Pulmonary artery endothelial cell (primary cell): ENCODE measurements at regions not wholly inside any gene's neighbourhood (a gene's known extent, or its start where the extent isn't known, plus 50 kb on each side); places are given as distances from the start of the nearest gene placed in this dataset.
"Not testable (repeated sequence)": the region's sequence is repeated elsewhere in the genome, so short reads cannot be mapped to it uniquely, and the experiment has no call there.

Experiments
- DNase-seq: peaks from one replicate; pipeline ENCODE4 v3.0.0-alpha.2; 2011; ENCODE audit warnings: low read depth, low spot score

DNA sequence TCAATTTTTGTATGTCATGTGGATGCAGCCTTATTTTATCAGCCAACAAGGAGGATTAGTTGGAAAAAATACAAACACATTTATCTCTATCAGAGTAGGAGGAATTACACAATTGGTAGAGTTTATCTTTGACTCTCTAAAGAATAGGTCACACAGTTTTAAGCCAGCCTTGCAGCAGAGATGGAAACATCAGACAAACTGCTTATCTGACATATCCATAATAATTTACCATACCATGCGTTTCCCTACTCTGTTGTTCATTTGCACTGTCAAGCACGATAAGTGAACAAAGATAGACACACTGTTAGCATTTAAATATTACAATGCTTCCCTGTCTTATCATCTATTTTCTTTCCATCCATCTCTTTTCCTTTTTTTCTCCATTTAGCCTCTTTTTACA, 283.7 kb upstream of the SMIM30 start:
- no peak for DNase-seq

DNA sequence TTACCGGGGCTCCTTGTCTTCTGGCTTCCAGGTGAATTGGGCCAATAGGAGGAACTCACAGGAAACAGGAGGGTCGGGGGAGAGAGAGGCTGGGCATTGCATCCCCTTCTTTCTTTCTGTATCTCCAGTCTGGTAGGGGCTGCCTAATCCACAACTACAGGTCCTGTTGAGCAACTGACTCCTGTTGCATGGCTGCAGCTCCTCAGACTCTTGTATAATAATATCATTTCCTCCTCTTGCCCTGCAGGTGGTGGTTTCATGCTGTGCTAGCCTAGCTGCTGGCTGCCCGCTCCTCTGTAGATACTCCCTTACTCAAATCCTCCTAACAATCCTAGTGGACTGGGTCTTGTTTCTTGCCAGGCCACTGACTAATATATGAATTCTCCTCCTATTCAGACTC, 276.5 kb upstream of the SMIM30 start:
- no peak for DNase-seq

DNA sequence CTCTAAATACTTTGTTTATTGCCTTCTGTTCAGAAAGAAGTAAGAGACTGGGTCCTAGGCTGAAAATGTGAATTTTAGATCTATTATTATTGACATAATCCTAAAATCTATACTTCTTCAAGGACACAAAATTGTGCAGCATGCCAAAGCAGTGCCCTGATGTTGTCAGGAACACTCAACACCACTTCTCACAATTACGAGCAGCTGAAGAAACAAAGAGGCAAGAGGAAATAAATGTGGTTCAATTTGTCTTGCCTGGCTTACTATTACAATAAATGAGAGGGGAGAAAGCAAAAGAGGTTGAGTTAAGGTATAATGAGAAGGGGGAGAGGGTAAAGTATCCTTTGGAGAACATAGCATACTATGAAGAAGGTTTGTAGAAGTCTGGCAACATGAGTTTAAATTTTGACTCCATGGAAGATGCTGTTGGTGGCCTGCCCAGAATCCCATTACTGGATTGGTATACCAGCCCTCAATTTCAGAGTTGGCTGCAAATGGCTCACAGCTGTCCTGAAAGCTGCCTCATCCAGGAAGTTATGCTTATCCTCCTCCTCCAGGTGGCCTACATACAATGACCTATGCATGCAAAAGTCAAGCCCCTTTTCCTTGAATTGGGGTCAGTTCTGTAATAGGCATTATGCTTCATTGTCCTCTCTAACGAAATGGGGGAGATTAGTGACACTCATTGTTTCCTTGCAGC, 274.6 kb upstream of the SMIM30 start:
- no peak for DNase-seq

DNA sequence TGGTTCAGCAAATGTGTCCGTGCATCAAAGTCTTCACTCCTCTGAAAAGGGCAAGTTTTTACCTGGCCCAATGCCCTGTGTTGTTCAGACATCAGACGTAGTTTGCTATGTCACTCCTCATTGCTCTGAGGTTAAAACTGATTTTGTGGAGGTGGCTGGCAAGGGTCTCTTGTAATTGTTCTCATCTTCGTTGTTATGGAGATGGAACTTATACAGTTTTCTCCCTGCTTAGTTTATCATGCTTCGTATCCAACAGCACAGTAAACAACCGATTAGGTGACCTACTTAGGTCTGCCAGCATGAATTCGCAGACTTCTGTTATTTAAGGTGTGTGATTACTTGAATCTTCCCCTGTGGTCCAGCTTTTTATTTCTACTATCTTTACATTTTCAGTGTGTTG, 274.1 kb upstream of the SMIM30 start:
- no peak for DNase-seq

- DNase-seq: no peak
Measured at GRCh38 chr7:113389112-113389646, 270.8 kb upstream of the SMIM30 start.

DNA sequence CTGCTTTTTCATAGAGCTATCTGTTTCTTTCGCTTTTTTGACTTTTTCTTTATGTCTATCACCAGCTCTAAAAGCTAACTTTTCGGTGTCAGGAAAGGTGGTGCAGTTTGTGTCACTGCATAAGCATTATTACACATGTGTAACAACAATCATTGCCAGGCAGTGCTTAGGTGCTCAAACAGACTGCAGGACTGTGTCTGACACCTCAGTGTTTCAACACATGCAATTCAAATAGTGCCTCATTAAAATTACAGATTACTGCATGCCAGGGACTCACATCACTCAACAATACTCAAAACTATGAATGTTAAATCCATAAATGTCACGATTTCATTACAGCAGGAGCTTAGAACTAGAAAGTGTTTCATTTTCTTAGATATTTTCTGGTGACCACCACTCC, 265.3 kb upstream of the SMIM30 start:
- no peak for DNase-seq

DNA sequence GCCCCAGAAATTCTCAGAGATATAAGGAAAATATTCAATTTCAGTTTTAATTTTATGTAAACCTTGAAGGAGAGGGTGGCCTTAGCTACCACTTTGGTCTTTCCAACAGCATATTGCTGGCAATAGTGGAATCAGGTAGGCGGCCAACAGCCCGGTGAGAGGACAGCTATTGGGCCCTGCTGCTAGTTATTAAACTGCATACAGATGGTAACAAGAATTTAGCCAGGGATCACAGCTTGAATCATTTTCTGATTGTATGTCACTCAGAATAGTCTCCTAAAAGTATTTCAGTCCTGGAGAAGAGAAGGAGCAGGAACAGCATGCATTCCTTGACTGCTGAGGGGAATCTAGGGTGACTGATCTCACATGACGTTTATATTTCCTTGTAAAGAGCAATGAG, 261.4 kb upstream of the SMIM30 start:
- no peak for DNase-seq

DNA sequence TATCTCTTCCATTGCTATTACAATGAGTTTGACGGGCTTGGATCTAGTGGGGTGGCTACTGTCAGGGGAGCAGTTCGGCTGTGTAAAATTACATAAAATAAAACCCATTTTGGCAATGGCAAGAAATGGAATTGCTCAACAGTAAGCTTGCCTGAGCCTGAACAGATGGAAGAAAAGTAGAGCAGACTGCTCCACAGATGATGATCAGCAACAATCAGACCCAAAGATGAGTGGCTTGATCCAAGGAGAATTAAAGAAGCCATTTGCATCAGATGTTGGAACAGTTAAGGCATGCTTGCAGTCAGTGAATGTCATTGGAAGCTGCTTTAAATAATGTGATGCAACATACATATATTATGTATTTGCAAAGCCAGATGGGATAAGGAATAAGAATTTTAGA, 256.6 kb upstream of the SMIM30 start:
- DNase-seq: no peak

GRCh38 chr7:113373863-113374262, 255.5 kb upstream of the SMIM30 start:
- DNase-seq: no peak

GRCh38 chr7:113371416-113372043, 253.2 kb upstream of the SMIM30 start:
- no peak for DNase-seq

- no peak for DNase-seq
Measured at GRCh38 chr7:113370910-113371309, 252.6 kb upstream of the SMIM30 start.

DNA sequence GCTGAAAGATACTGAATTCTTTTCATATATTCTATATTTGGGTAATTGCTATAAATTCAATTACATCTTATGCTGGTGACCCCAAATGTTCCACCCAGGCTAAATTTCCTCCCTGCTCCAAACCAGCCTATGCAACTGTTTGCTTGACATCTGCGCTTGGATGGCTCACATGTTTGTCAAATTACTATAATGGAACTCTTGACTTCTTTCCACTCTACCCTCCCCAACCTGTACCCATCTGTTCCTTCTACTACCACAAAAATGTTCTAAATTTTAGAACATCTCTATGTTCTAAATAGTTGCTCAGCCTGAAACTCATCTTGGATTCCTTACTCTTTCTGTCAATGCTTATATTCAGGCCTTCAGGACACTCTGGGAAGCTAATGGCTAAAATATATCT, 249.9 kb upstream of the SMIM30 start:
- no peak for DNase-seq

DNA sequence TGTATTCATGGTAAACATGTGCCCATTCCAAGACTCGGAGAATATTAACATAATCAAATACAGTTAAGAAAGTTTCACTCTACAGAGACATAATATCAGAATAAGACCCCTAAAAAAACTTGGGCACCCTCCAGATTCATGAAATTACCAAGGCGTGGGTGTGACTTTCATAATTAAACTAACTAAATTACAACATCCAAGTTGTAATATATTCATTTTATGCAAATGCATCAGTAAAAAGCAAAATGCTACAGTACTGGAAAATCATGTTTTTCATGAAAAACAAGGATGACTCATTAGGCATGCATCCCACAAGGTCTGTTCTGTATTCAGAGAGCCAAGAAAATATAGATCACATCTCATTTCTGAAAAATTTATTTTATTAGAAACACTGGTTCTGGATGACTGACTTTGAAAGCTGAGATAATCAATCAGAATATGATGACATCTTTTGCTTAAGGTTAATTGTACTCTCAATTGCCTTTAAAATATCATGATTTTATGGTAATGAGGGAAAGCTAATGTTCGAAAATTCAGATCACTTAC, 248.8 kb upstream of the SMIM30 start:
- DNase-seq: no peak

GRCh38 chr7:113366122-113366521, 247.8 kb upstream of the SMIM30 start:
- DNase-seq: no peak

DNA sequence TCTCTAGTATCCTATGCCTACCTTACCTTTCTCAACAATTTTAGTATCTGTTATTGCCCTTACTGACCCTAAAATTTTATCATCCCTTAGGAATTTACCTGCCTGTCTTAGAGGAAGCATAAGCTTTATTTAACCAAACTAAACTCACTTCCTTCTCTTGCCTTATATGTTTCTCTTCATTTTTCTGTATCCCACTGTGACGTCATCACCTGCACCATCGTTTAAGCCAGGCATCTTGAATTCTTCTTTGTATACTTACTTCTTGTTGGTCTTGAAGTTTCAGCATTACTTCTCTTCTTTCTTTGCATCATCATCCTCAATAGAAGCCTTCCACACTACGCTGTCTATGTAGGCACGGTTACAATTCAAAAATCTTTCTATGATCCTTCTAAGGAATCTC, 231.0 kb upstream of the SMIM30 start:
- no peak for DNase-seq

DNA sequence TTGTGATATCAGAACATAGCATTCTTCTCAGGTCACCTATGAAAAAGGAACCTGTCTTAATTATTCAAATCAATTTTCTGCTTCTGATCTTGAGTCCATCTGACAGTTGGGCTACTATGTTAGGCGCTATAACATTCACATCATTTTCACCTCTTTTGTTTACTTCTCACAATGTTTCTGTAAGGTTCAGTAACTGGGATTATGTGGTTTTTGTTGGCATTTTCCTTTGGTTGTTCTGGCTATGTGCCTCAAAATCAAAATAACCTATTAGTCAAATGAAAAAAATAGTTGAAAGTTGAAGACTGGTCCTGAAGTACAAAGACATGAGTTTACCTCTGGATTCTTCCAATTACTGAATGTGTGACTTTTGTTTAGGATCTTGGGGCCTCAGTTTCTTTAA, 221.3 kb upstream of the SMIM30 start:
- DNase-seq: no peak

- no peak for DNase-seq
Measured at GRCh38 chr7:113338071-113338696, 219.8 kb upstream of the SMIM30 start.

- not testable (repeated sequence) for DNase-seq
Measured at GRCh38 chr7:113336838-113337237, 218.5 kb upstream of the SMIM30 start.

DNA sequence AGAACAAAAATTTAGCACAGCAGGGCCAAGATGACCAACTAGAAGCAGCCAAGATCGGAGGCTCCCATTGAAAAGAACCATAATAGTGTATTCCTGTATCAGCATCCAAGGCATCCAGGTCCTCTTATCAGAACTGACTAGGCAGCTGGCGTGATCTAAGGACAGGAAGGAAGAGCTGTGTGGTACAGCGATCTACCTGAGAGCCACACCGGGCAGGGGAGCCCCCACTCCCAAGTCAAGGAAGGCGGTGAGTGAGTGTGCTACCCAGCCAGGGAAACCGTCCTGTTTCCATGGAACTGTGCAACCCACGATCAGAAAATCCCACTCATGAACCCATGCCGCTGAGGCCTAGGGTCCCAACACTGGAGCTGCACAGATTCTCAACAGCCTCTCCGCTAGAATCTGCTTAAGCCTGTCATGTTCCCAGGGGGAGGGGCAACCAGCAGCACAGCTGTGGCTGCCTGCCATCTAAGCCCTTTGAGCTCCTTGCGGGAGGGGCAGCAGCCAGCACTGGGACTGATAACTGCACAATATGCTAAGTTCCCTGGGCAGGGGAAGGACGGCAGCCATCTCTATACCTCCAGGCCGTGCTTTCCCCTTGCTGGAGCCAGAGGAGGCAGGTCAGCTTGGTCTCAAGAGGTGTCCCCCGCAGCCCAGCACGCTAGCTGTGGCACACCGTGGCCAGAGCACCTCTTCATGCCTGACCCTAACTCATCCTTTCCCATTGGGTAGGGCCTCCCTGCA, 213.0 kb upstream of the SMIM30 start:
- no peak for DNase-seq

DNA sequence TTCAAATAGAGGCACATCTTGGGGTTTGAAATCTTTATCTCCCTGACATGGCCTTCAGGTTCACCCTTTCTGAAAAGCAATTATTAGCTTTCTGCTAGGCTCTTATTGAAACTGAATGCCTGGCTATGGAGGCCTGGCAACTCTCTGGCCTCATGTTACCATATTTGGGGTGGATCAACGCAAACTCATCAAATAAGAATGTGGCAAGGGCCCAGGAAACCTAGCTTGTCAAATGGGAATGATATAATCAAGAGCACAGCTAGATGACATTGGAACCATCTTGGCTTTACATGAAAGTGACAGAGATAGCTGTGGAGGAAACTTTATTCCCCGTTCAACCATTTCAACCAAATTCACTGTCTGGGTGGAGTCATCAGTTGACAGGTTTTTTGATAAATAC, 202.8 kb upstream of the SMIM30 start:
- no peak for DNase-seq

GRCh38 chr7:113320419-113320818, 202.1 kb upstream of the SMIM30 start:
- no peak for DNase-seq

- no peak for DNase-seq
Measured at GRCh38 chr7:113314594-113314993, 196.2 kb upstream of the SMIM30 start.
